ENCODE measurements at regions not wholly inside any gene's neighbourhood (a gene's known extent, or its start where the extent isn't known, plus 50 kb on each side); places are given as distances from the start of the nearest gene placed in this dataset.
"Not testable (repeated sequence)": the region's sequence is repeated elsewhere in the genome, so short reads cannot be mapped to it uniquely, and the experiment has no call there.

GRCh38 chr17:20797292-20797691 is 217.8 kb downstream of the CDRT15L2 start:
- DNase-seq (ENCODE audit: low read depth): no peak

GRCh38 chr17:20800146-20800545 is 220.6 kb downstream of the CDRT15L2 start:
- no peak overlapping the region for H3K4me3 ChIP-seq (ENCODE audit: low read length)
- DNase-seq (ENCODE audit: low read depth): no peak
- TF ChIP-seq CTCF (IDR thresholded peaks at IDR 0.05; ENCODE audit: insufficient read depth, low read depth, low read length, missing control alignments): no peak

More at GRCh38 chr17:20797292-20797691, 217.8 kb downstream of the CDRT15L2 start:
- no peak for TF ChIP-seq CTCF (IDR thresholded peaks at IDR 0.05; ENCODE audit: insufficient read depth, low read depth, low read length, missing control alignments)
- no peak overlapping the region for H3K4me3 ChIP-seq (ENCODE audit: low read length)

GRCh38 chr17:20805751-20806150 is 226.2 kb downstream of the CDRT15L2 start:
- peak; percentile 80 for DNase-seq (ENCODE audit: low read depth)
- no peak overlapping the region for H3K4me3 ChIP-seq (ENCODE audit: low read length)
- no peak for TF ChIP-seq CTCF (IDR thresholded peaks at IDR 0.05; ENCODE audit: insufficient read depth, low read depth, low read length, missing control alignments)

- not testable (repeated sequence) for DNase-seq (ENCODE audit: low read depth); H3K4me3 ChIP-seq (ENCODE audit: low read length)
Observed at GRCh38 chr17:20807566-20807965, 228.0 kb downstream of the CDRT15L2 start.

- not testable (repeated sequence) for H3K4me3 ChIP-seq (ENCODE audit: low read length); DNase-seq (ENCODE audit: low read depth)
Observed at GRCh38 chr17:20815410-20815809, 227.4 kb downstream of the USP22 start.

- H3K4me3 ChIP-seq (ENCODE audit: low read length): no peak overlapping the region
- no peak for TF ChIP-seq CTCF (IDR thresholded peaks at IDR 0.05; ENCODE audit: insufficient read depth, low read depth, low read length, missing control alignments)
- no peak for DNase-seq (ENCODE audit: low read depth)
Observed at GRCh38 chr17:20823905-20824304, 218.9 kb downstream of the USP22 start.

GRCh38 chr17:20825539-20825938 is 217.3 kb downstream of the USP22 start:
- DNase-seq (ENCODE audit: low read depth): no peak
- TF ChIP-seq CTCF (IDR thresholded peaks at IDR 0.05; ENCODE audit: insufficient read depth, low read depth, low read length, missing control alignments): no peak
- H3K4me3 ChIP-seq (ENCODE audit: low read length): no peak overlapping the region

- not testable (repeated sequence) for DNase-seq (ENCODE audit: low read depth); H3K4me3 ChIP-seq (ENCODE audit: low read length)
Observed at GRCh38 chr17:20840453-20840852, 202.4 kb downstream of the USP22 start.

- not testable (repeated sequence) for DNase-seq (ENCODE audit: low read depth); H3K4me3 ChIP-seq (ENCODE audit: low read length)
Observed at GRCh38 chr17:20840987-20841865, 201.6 kb downstream of the USP22 start.

- DNase-seq (ENCODE audit: low read depth); H3K4me3 ChIP-seq (ENCODE audit: low read length): not testable (repeated sequence)
Observed at GRCh38 chr17:20842012-20842411, 200.8 kb downstream of the USP22 start.

GRCh38 chr17:20843261-20843660 is 199.6 kb downstream of the USP22 start:
- H3K4me3 ChIP-seq (ENCODE audit: low read length); DNase-seq (ENCODE audit: low read depth): not testable (repeated sequence)

GRCh38 chr17:20843799-20844553 is 198.8 kb downstream of the USP22 start:
- peak overlapping the region; percentile 27 for H3K4me3 ChIP-seq (ENCODE audit: low read length)
- DNase-seq (ENCODE audit: low read depth): peak; percentile 54

Measured in epithelial cell of esophagus (primary cell).